ENCODE measurements at regions not wholly inside any gene's neighbourhood (a gene's known extent, or its start where the extent isn't known, plus 50 kb on each side); places are given as distances from the start of the nearest gene placed in this dataset.

- no peak overlapping the region for H3K4me3 Mint-ChIP-seq
- ATAC-seq: no peak
- POLR2A ChIA-PET: no interaction called here
These were observed 124.1 kb upstream of the KDM5D start for GRCh38 chrY:19868647-19869046.

GRCh38 chrY:19856474-19857135 is 112.1 kb upstream of the KDM5D start:
- ATAC-seq (no peak), DNase-seq (ENCODE audit: low spot score) (no peak)
- no peak overlapping the region for H3K4me3 Mint-ChIP-seq
- peaks cover 34% of the 10 kb centered on the region for H3K9me3 Mint-ChIP-seq
- H3K36me3 Mint-ChIP-seq: peaks cover 20% of the 10 kb centered on the region
- H3K4me1 Mint-ChIP-seq: no peaks in the 10 kb centered on the region
- ChIA-PET CTCF (no interaction called here), POLR2A (no interaction called here)
- no peak overlapping the region for H3K27ac Mint-ChIP-seq
- H3K27me3 Mint-ChIP-seq (ENCODE audit: low read depth): no peaks in the 10 kb centered on the region; the same call in 1 of the 2 replicates
- TF ChIP-seq SP1 (CRISPR knock-in tag; conservative IDR thresholded peaks at IDR 0.05) (no peak), FOXP1 (CRISPR knock-in tag; IDR thresholded peaks at IDR 0.05; ENCODE audit: borderline replicate concordance) (no peak), E2F1 (CRISPR knock-in tag; IDR thresholded peaks at IDR 0.05) (no peak), E2F5 (CRISPR knock-in tag; IDR thresholded peaks at IDR 0.05) (no peak), RELA (CRISPR knock-in tag; IDR thresholded peaks at IDR 0.05; ENCODE audit: borderline replicate concordance) (no peak), E2F4 (CRISPR knock-in tag; IDR thresholded peaks at IDR 0.05; ENCODE audit: borderline replicate concordance, low read depth) (no peak), FOXJ3 (CRISPR knock-in tag; IDR thresholded peaks at IDR 0.05; ENCODE audit: borderline replicate concordance) (no peak), ELF4 (CRISPR knock-in tag; IDR thresholded peaks at IDR 0.05; ENCODE audit: low read depth) (no peak), PRDM15 (CRISPR knock-in tag; IDR thresholded peaks at IDR 0.05) (no peak), SMAD4 (CRISPR knock-in tag; IDR thresholded peaks at IDR 0.05) (no peak)

More at GRCh38 chrY:19868647-19869046, 124.1 kb upstream of the KDM5D start:
- DNase-seq (ENCODE audit: low spot score): no peak
- peaks cover 34% of the 10 kb centered on the region for H3K9me3 Mint-ChIP-seq
- TF ChIP-seq NR3C1 (CRISPR knock-in tag; conservative IDR thresholded peaks at IDR 0.05; ENCODE audit: low read depth) (no peak), USF1 (CRISPR knock-in tag; IDR thresholded peaks at IDR 0.05) (no peak), MAX (CRISPR knock-in tag; IDR thresholded peaks at IDR 0.05) (no peak), CREM (CRISPR knock-in tag; IDR thresholded peaks at IDR 0.05) (no peak), ZBTB21 (CRISPR knock-in tag; IDR thresholded peaks at IDR 0.05; ENCODE audit: borderline replicate concordance) (no peak), ZNF532 (CRISPR knock-in tag; IDR thresholded peaks at IDR 0.05; ENCODE audit: borderline replicate concordance) (no peak), JUN (CRISPR knock-in tag; IDR thresholded peaks at IDR 0.05) (no peak)
- no peak overlapping the region for H3K27ac Mint-ChIP-seq
- peaks cover 19% of the 10 kb centered on the region for H3K36me3 Mint-ChIP-seq
- CTCF ChIA-PET: no interaction called here
- H3K27me3 Mint-ChIP-seq (ENCODE audit: low read depth): no peaks in the 10 kb centered on the region
- no peaks in the 10 kb centered on the region for H3K4me1 Mint-ChIP-seq

All from WTC11 (cell line).